ENCODE measurements at regions not wholly inside any gene's neighbourhood (a gene's known extent, or its start where the extent isn't known, plus 50 kb on each side); places are given as distances from the start of the nearest gene placed in this dataset.

- ChIA-PET POLR2A (no interaction called here), CTCF (no interaction called here)
- Histone ChIP-seq H3K79me2 (ENCODE audit: insufficient read depth) (no peaks in the 10 kb centered on the region), H3K4me2 (0 out of 2 replicates have a peak overlapping the region, but pooled peaks have one; percentile 39), H3F3A (replicated peaks; ENCODE audit: insufficient read depth) (peaks cover 14% of the 10 kb centered on the region), H3K27me3 (ENCODE audit: insufficient read depth) (no peaks in the 10 kb centered on the region), H3K36me3 (replicated peaks in 1 of 2; ENCODE audit: control insufficient read depth in 1 of 2, insufficient read depth in 2 of 2, low read length in 1 of 2) (no peaks in the 10 kb centered on the region), H2AFZ (ENCODE audit: low read depth) (no peak overlapping the region), H3K4me3 (ENCODE audit: low read depth in 2 of 2, low read length in 1 of 2) (no peak overlapping the region), H3K27ac (ENCODE audit: low read depth in 2 of 2, low read length in 1 of 2) (peak overlapping the region in 1 of 2 experiments; percentile 64; a peak in 2 of 4 replicates), H3K9me2 (no peaks in the 10 kb centered on the region), H3K9ac (no peak overlapping the region), H3K4me1 (ENCODE audit: control insufficient read depth in 1 of 2, insufficient read depth in 2 of 2, low read depth in 1 of 2, low read length in 1 of 2) (peaks cover 6 to 7% of the 10 kb centered on the region in 2 experiments; a peak in 2 of 4 replicates), H4K20me1 (ENCODE audit: insufficient read depth) (no peaks in the 10 kb centered on the region), H3K9me3 (no peaks in the 10 kb centered on the region)
- 87% methylated on average over 5 of the region's 5 CpGs for WGBS (ENCODE audit: low lambda C conversion rate)
- TF ChIP-seq IRF3 (IDR thresholded peaks at IDR 0.05; ENCODE audit: low read depth, low read length), result no peak
- no peak for TF ChIP-seq POLR2AphosphoS5 (IDR thresholded peaks at IDR 0.05; ENCODE audit: low read depth, low read length)
- TF ChIP-seq GATA2 (CRISPR knock-in tag; IDR thresholded peaks at IDR 0.05), result no peak
- TF ChIP-seq RXRA (IDR thresholded peaks at IDR 0.05; ENCODE audit: borderline replicate concordance, low read depth), result no peak
- TF ChIP-seq ZBTB33 (IDR thresholded peaks at IDR 0.05; ENCODE audit: borderline replicate concordance, low read depth), result no peak
- TF ChIP-seq REST (IDR thresholded peaks at IDR 0.05; ENCODE audit: low read depth, low read length), result no peak
- no peak for TF ChIP-seq USF1 (IDR thresholded peaks at IDR 0.05; ENCODE audit: borderline replicate concordance, low read depth)
- no peak for TF ChIP-seq TAF1 (IDR thresholded peaks at IDR 0.05; ENCODE audit: borderline replicate concordance, low read depth, low read length)
- no peak for TF ChIP-seq YY1 (IDR thresholded peaks at IDR 0.05; ENCODE audit: low read depth)
- no peak for TF ChIP-seq TCF12 (IDR thresholded peaks at IDR 0.05)
- TF ChIP-seq USF2 (IDR thresholded peaks at IDR 0.05; ENCODE audit: borderline replicate concordance, low read depth, low read length), result no peak
- no peak for TF ChIP-seq RAD21 (IDR thresholded peaks at IDR 0.05; ENCODE audit: low read length)
- TF ChIP-seq SIN3A (IDR thresholded peaks at IDR 0.05; ENCODE audit: borderline replicate concordance, low read depth, low read length), result no peak
- TF ChIP-seq FOXM1 (IDR thresholded peaks at IDR 0.05; ENCODE audit: low read depth), result no peak
- no peak for TF ChIP-seq FOXJ3 (CRISPR knock-in tag; IDR thresholded peaks at IDR 0.05)
- no peak for TF ChIP-seq GABPA (IDR thresholded peaks at IDR 0.05; ENCODE audit: low read depth)
- no peak for TF ChIP-seq NFIC (IDR thresholded peaks at IDR 0.05; ENCODE audit: borderline replicate concordance)
- no peak for TF ChIP-seq MAX (IDR thresholded peaks at IDR 0.05; ENCODE audit: low read depth)
- no peak for DNase-seq
Measured at GRCh38 chr13:29677627-29678026, 82.1 kb upstream of the SLC7A1 start.

Data from SK-N-SH (cell line).